Thyroid gland (tissue), 4 donors: ENCODE measurements at regions not wholly inside any gene's neighbourhood (a gene's known extent, or its start where the extent isn't known, plus 50 kb on each side); places are given as distances from the start of the nearest gene placed in this dataset.

Experiments used
- CTCF ChIP-seq, 6 experiments: fragments of 200-600 bp in 3 of 6; fragments of 450-650 bp in 3 of 6; sonication (generic) in 3 of 6; IDR thresholded peaks; one replicate each; pipeline ENCODE4 v1.5.1; 2016 to 2019; ENCODE audit warnings: antibody characterized with exemption in 6 of 6, mild to moderate bottlenecking in 2 of 6, inconsistent platforms in 1 of 6, moderate library complexity in 1 of 6
- POLR2A ChIP-seq, 2 donors: fragments of 450-650 bp; IDR thresholded peaks; one replicate each; pipeline ENCODE4 v1.6.1; 2017; ENCODE audit warnings: antibody characterized with exemption in 2 of 2, mild to moderate bottlenecking in 2 of 2, moderate library complexity in 1 of 2

GRCh38 chr9:84613431-84613830 lies 56.1 kb upstream of the NTRK2 start:
- TF ChIP-seq POLR2A (IDR thresholded peaks at IDR 0.05) (no peak), CTCF (IDR thresholded peaks at IDR 0.05) (no peak)
